Central memory CD8-positive, alpha-beta T cell (primary cell): ENCODE measurements at regions not wholly inside any gene's neighbourhood (a gene's known extent, or its start where the extent isn't known, plus 50 kb on each side); places are given as distances from the start of the nearest gene placed in this dataset.

ENCODE experiments used
- ATAC-seq: fragments of 150-1000 bp; cut with Tn5 transposase; replicated peaks from 2 replicates; pipeline ENCODE4 v1.10.0; 2022; ENCODE audit warnings: mild to moderate bottlenecking, moderate FRiP score, moderate number of reproducible peaks; ENCODE audit not compliant: poor library complexity, severe bottlenecking; ENCODE audit errors: extremely low read depth
- DNase-seq, 2 donors: peaks; one replicate each; pipeline ENCODE4 v3.0.0; 2021; ENCODE audit warnings: low spot score in 2 of 2
- H3K27ac Mint-ChIP-seq: one replicate; pipeline ENCODE4 v1.8.0; 2022; ENCODE audit warnings: low read depth, mild to moderate bottlenecking, moderate library complexity, mixed read lengths
- H3K27me3 Mint-ChIP-seq: one replicate; pipeline ENCODE4 v1.8.0; 2022; ENCODE audit warnings: mixed read lengths
- H3K36me3 Mint-ChIP-seq: one replicate; pipeline ENCODE4 v1.8.0; 2022; ENCODE audit warnings: mild to moderate bottlenecking, moderate library complexity, mixed read lengths; ENCODE audit not compliant: insufficient read depth
- H3K4me1 Mint-ChIP-seq: one replicate; pipeline ENCODE4 v1.8.0; 2022; ENCODE audit warnings: mixed read lengths
- H3K4me3 Mint-ChIP-seq: one replicate; pipeline ENCODE4 v1.8.0; 2022; ENCODE audit warnings: mild to moderate bottlenecking, moderate library complexity, mixed read lengths
- H3K9me3 Mint-ChIP-seq: one replicate; pipeline ENCODE4 v1.8.0; 2022; ENCODE audit warnings: mixed read lengths

DNA sequence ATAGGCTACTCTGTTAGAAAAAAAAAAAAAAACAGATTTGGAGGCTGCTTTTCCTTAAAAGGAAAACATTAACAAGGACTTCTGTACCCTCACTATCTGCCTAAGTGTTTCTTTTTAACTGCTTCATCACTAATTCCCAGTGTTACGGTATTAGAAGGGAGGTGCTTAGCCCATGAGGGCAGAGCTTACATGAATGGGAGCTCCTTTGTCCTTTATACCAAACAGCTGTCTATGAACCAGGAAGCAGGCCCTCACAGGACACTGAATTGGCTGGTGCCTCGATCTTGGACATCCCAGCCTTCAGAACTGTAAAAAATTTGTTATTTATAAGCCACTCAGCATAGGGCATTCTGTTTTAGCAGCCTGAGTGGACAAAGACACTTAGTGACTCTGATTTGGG is 215.6 kb upstream of the NRSN1 start:
- ATAC-seq = no peak

DNA sequence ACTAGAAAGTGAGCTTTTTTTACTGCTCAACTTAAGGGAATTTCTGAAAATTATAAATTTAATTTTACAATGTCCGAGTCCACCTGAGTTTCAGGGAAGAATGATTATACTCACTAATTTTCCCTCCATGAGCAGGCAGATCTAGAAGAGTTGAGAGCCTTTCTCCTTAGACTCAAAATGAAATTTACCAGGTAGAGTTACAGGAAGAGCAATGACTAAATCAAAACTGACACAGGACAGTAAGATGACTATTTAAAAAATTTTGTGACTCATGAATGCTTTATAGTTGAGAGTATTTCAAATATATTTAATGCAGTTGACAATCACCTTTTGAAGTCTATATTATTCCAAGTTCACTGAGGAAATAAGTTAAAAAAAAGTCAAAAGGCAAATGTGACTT is 198.1 kb upstream of the NRSN1 start:
- DNase-seq (no peak), ATAC-seq (no peak)
- Mint-ChIP-seq H3K27me3 (no peaks in the 10 kb centered on the region), H3K36me3 (no peaks in the 10 kb centered on the region), H3K27ac (no peak overlapping the region), H3K4me3 (no peak overlapping the region), H3K9me3 (peaks cover 8% of the 10 kb centered on the region), H3K4me1 (no peaks in the 10 kb centered on the region)

More for the DNA sequence above, 215.6 kb upstream of the NRSN1 start:
- DNase-seq = no peak
- H3K27ac Mint-ChIP-seq = no peak overlapping the region
- H3K4me3 Mint-ChIP-seq = no peak overlapping the region
- H3K36me3 Mint-ChIP-seq = no peaks in the 10 kb centered on the region
- peaks cover 2% of the 10 kb centered on the region for H3K9me3 Mint-ChIP-seq
- no peaks in the 10 kb centered on the region for H3K27me3 Mint-ChIP-seq
- H3K4me1 Mint-ChIP-seq = no peaks in the 10 kb centered on the region

DNA sequence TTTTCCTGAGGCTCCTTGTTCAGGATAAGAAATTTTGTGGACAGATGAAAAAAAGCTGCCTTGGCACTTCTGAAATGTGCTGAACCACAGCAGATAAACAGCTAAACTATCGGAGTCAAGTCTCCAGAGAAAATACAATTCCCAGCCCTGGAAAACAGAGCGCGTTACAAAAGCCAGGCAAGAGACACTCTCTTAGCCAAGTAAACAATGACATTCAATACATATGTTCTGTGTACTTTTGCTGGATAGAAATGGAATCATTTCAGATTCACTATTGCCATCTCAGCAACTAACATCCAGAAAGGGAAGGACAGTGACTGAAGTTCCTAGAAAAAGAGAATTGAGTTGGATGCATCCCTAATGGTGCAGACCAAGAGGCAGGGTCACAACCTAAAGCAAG is 196.8 kb upstream of the NRSN1 start:
- Mint-ChIP-seq H3K27me3 (no peaks in the 10 kb centered on the region), H3K36me3 (no peaks in the 10 kb centered on the region), H3K9me3 (peaks cover 8% of the 10 kb centered on the region), H3K27ac (no peak overlapping the region), H3K4me1 (no peaks in the 10 kb centered on the region), H3K4me3 (no peak overlapping the region)
- ATAC-seq (no peak), DNase-seq (no peak)

DNA sequence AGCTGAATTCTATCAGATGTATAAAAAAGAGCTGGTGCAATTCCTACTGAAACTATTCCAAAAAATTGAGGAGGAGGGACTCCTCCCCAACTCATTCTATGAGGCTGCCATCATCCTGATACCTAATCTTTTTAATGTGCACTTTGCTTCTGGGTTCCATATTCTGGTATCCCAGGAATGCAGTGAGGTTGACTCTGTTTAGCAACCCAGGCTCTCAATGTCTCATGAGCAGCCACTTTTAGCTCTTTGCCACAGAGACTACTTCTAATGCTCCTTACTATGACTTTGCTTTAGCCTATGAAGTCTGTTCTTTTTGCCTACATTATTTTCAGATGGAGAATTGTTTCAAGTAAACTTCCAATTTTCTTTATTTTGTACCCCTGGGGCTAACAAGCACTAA is 185.5 kb upstream of the NRSN1 start:
- H3K36me3 Mint-ChIP-seq = no peaks in the 10 kb centered on the region
- H3K9me3 Mint-ChIP-seq = peaks cover 9% of the 10 kb centered on the region
- H3K4me1 Mint-ChIP-seq = no peaks in the 10 kb centered on the region
- no peak overlapping the region for H3K4me3 Mint-ChIP-seq
- no peak for ATAC-seq
- H3K27me3 Mint-ChIP-seq = no peaks in the 10 kb centered on the region
- no peak for DNase-seq
- no peak overlapping the region for H3K27ac Mint-ChIP-seq

DNA sequence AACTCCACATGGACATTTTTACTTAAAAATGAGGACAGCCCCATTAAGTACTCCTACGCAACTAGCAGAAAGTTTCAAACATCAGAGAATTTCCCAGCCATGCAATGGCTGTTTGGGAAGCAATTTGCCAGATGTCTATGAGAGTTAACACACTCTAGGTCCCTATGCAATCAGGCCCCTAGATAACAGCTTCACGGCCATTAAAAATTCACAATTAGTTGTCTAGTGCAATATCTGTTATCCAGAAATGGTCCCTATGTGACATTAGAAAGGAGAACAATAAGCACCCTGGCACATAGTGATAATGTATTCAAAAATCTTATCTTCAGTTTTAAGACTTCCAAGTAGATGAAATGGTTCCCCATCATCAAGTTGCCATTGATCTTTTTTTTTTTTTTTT is 174.3 kb upstream of the NRSN1 start:
- Mint-ChIP-seq H3K36me3 (no peaks in the 10 kb centered on the region), H3K4me3 (no peak overlapping the region), H3K27ac (no peak overlapping the region), H3K9me3 (peaks cover 6% of the 10 kb centered on the region), H3K4me1 (no peaks in the 10 kb centered on the region), H3K27me3 (no peaks in the 10 kb centered on the region)
- ATAC-seq (no peak), DNase-seq (no peak)

DNA sequence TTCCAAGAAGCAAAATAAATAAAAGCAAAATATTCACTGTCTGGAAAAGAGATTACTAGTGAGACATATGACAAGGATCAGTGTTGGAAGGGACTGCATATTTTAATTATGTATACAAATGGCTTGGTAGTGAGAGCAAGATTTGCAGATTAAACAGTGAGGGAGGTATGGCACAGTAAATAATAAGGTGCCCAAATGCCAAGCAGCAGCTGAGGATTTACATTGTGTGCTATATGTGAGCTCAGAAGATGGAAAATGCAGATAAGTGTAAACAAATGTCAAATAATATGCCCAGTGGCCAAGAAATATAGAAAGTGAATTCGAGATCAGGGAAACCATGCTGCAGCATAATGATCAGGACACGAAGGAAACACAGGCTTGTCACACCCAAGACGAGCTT is 173.8 kb upstream of the NRSN1 start:
- ATAC-seq (no peak), DNase-seq (no peak)
- H3K36me3 Mint-ChIP-seq = no peaks in the 10 kb centered on the region
- H3K27ac Mint-ChIP-seq = no peak overlapping the region
- H3K9me3 Mint-ChIP-seq = peaks cover 6% of the 10 kb centered on the region
- no peaks in the 10 kb centered on the region for H3K27me3 Mint-ChIP-seq
- H3K4me1 Mint-ChIP-seq = no peaks in the 10 kb centered on the region
- no peak overlapping the region for H3K4me3 Mint-ChIP-seq

DNA sequence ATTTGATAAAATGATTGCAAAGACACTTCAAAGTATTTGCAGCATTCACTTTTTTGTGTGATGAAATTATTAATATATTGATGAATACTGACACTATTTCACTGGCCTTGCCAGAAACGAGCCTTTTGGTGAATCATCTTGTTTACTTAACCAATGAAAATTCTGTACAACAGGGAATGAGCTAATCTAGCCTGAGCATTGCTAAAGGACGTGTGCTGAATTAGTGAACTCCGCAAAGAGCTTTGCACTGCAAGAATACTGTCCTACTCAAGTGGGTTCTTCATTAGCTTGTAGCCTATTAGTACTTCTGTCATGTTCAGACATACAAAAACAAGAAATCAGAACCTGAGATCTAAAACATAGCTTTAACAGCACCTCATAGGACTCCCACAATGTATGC is 172.0 kb upstream of the NRSN1 start:
- peaks cover 8% of the 10 kb centered on the region for H3K9me3 Mint-ChIP-seq
- no peaks in the 10 kb centered on the region for H3K27me3 Mint-ChIP-seq
- H3K27ac Mint-ChIP-seq = no peak overlapping the region
- no peaks in the 10 kb centered on the region for H3K36me3 Mint-ChIP-seq
- H3K4me3 Mint-ChIP-seq = no peak overlapping the region
- no peaks in the 10 kb centered on the region for H3K4me1 Mint-ChIP-seq
- no peak for ATAC-seq
- no peak for DNase-seq

DNA sequence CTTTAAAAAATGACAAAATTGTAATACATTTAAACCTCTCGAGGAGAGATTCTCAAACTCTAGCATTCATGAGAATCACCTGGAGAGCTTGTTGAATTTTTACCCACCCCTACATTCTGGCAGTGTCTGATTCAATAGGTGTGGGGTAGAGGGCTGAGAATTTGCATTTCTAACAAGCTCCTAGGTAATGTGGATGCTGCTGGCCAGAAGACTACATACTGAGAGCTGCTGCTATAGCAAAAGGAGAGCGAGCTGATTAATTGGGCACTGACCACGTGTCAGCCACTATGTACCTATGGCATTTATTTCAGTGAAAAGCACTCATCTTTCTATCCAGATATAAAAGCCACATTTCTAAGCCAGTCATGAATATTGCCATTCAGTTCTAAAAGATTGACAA is 169.0 kb upstream of the NRSN1 start:
- no peaks in the 10 kb centered on the region for H3K27me3 Mint-ChIP-seq
- DNase-seq (no peak), ATAC-seq (no peak)
- H3K27ac Mint-ChIP-seq = no peak overlapping the region
- no peak overlapping the region for H3K4me3 Mint-ChIP-seq
- no peaks in the 10 kb centered on the region for H3K36me3 Mint-ChIP-seq
- no peaks in the 10 kb centered on the region for H3K4me1 Mint-ChIP-seq
- H3K9me3 Mint-ChIP-seq = peaks cover 16% of the 10 kb centered on the region

DNA sequence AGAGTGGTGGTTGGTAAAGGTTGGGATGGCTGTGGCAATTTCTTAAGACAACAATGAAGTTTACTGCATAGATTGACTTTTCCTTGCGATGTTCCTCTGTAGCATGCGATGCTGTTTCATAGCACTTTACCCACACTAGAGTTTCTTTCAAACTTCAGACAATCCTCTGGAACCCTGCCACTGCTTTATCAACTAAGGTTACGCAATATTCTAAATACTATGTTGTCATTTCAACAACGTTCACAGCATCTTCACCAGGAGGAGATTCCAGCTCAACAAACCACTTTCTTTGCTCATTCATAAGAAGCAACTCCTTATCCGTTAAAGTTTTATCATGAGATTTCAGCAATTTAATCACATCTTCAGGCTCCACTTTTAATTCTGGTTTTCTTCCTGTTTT is 161.2 kb upstream of the NRSN1 start:
- Mint-ChIP-seq H3K4me1 (no peaks in the 10 kb centered on the region), H3K27ac (no peak overlapping the region), H3K4me3 (no peak overlapping the region), H3K36me3 (no peaks in the 10 kb centered on the region), H3K27me3 (no peaks in the 10 kb centered on the region), H3K9me3 (no peaks in the 10 kb centered on the region)
- ATAC-seq (no peak), DNase-seq (no peak)

DNA sequence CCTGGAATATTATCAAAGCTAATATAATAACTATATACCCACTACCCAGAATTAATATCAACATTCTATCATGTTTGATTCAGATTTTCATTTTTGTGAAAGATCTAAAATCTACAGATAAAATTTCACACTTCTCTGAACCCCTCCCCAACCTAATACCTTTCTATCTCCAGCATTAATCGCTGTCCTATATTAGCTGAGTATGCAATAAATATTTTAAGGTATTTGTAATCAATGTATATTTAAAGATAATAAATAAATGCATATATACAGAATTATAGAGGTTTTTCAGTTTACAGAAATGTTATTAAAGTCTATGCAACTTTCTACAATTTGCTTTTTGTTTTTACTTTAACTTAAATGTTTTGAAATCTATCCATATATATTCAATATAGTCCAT is 156.7 kb upstream of the NRSN1 start:
- H3K36me3 Mint-ChIP-seq = no peaks in the 10 kb centered on the region
- ATAC-seq = no peak

DNA sequence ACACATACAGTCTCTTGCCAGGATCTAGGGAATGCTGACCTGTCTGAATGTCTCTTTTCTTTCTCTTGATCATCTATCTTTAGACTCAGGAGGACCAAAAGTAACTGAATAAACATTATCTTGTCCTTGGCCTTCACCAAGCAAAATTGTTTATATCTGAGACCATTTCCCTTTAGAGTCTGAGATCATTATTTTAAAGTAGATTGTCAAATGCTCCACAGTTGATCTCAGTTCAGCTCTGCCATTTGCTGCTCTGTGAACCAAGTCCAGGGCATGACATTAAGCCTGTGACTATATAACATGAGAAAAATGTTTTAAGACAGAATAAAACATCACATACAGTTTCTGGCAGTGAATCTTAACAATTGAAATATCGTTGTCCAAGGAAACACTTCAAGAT is 148.3 kb upstream of the NRSN1 start:
- Mint-ChIP-seq H3K27ac (no peak overlapping the region), H3K4me1 (no peaks in the 10 kb centered on the region), H3K36me3 (no peaks in the 10 kb centered on the region), H3K9me3 (no peaks in the 10 kb centered on the region), H3K27me3 (no peaks in the 10 kb centered on the region), H3K4me3 (no peak overlapping the region)
- ATAC-seq (no peak), DNase-seq (no peak)

More for the DNA sequence above, 156.7 kb upstream of the NRSN1 start:
- Mint-ChIP-seq H3K27ac (no peak overlapping the region), H3K4me1 (no peaks in the 10 kb centered on the region), H3K27me3 (no peaks in the 10 kb centered on the region), H3K9me3 (peaks cover 4% of the 10 kb centered on the region), H3K4me3 (no peak overlapping the region)
- DNase-seq = no peak

DNA sequence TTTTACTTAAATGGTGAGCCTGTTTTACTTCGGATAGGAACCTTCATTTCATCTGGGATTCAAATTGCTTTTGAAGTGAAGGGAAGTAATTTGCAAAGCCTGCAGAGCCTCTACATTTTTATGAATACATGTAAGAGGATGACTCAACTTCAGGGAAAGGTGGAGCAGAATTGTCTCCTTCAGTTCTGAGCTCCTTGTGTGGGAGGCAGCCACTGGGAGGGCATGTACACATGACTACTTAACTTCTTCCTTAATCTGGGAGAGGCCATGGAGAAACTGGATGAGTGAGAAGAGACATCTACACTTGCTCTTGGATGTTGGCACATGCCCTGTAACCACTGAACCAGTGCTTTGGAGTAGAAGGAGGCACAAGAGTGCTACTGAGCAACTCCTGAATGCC is 145.1 kb upstream of the NRSN1 start:
- DNase-seq (no peak), ATAC-seq (no peak)
- no peaks in the 10 kb centered on the region for H3K36me3 Mint-ChIP-seq
- no peaks in the 10 kb centered on the region for H3K4me1 Mint-ChIP-seq
- peaks cover 5% of the 10 kb centered on the region for H3K9me3 Mint-ChIP-seq
- H3K4me3 Mint-ChIP-seq = no peak overlapping the region
- H3K27me3 Mint-ChIP-seq = no peaks in the 10 kb centered on the region
- H3K27ac Mint-ChIP-seq = no peak overlapping the region

DNA sequence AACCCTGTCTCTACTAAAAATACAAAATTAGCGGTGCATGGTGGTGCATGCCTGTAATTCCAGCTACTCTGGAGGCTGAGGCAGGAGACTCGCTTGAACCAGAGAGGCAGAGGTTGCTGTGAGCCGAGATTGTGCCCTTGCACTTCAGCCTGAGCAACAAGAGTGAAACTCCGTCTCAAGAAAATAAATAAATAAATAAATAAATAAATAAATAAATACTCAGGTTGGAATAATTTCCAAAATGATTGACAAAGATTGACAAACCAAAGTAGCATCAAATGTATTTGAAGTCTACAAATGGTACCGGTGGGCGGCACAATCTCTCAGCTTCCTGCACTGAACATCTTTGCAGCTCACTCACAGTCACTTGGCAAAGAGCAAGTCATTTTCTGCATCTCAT is 144.1 kb upstream of the NRSN1 start:
- ATAC-seq (no peak), DNase-seq (no peak)
- Mint-ChIP-seq H3K27ac (no peak overlapping the region), H3K36me3 (no peaks in the 10 kb centered on the region), H3K9me3 (peaks cover 5% of the 10 kb centered on the region), H3K4me3 (no peak overlapping the region), H3K4me1 (no peaks in the 10 kb centered on the region), H3K27me3 (no peaks in the 10 kb centered on the region)

DNA sequence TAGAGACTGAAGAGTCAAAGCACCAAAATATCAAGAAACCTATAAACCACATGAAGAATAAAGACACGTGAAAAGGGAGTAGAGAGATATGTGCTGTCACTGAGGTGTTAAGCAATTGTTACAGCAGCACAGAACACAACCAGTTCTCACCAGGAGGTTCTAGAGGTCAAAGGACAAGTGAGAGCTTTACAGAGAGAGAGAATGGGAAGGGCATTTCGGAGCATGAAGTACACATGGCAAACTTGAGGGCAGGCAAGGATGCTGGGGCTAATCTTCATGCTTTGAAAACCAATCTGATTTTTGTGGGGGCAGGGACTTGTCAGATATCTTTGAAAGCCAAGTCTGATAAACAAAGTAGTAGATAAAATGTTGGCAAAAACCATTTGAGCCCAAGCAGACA is 142.3 kb upstream of the NRSN1 start:
- no peak for DNase-seq
- Mint-ChIP-seq H3K36me3 (no peaks in the 10 kb centered on the region), H3K27ac (no peak overlapping the region), H3K27me3 (no peaks in the 10 kb centered on the region), H3K4me3 (no peak overlapping the region), H3K4me1 (no peaks in the 10 kb centered on the region), H3K9me3 (peaks cover 5% of the 10 kb centered on the region)
- no peak for ATAC-seq
